ENCODE measurements at regions not wholly inside any gene's neighbourhood (a gene's known extent, or its start where the extent isn't known, plus 50 kb on each side); places are given as distances from the start of the nearest gene placed in this dataset.

GRCh38 chr22:34159491-34159890 lies 239.2 kb upstream of the LARGE1 start:
- no peak for DNase-seq (ENCODE audit: low spot score)

GRCh38 chr22:34160141-34160783 lies 240.0 kb upstream of the LARGE1 start:
- no peak for DNase-seq (ENCODE audit: low spot score)

GRCh38 chr22:34161431-34162123 lies 241.3 kb upstream of the LARGE1 start:
- DNase-seq (ENCODE audit: low spot score) = no peak

GRCh38 chr22:34198976-34199375 lies 278.7 kb upstream of the LARGE1 start:
- DNase-seq (ENCODE audit: low spot score) = no peak

- DNase-seq (ENCODE audit: low spot score) = no peak
Observed at GRCh38 chr22:34210301-34210700, 290.0 kb upstream of the LARGE1 start.

- DNase-seq (ENCODE audit: low spot score) = no peak
Observed at GRCh38 chr22:34214372-34214771, 294.1 kb upstream of the LARGE1 start.

GRCh38 chr22:34225278-34225677 lies 305.0 kb upstream of the LARGE1 start:
- DNase-seq (ENCODE audit: low spot score) = no peak

GRCh38 chr22:34236527-34236926 lies 316.3 kb upstream of the LARGE1 start:
- no peak for DNase-seq (ENCODE audit: low spot score)

- no peak for DNase-seq (ENCODE audit: low spot score)
Observed at GRCh38 chr22:34239421-34239820, 319.1 kb upstream of the LARGE1 start.

GRCh38 chr22:34243023-34243422 lies 322.7 kb upstream of the LARGE1 start:
- DNase-seq (ENCODE audit: low spot score) = no peak

GRCh38 chr22:34255042-34255441 lies 334.8 kb upstream of the LARGE1 start:
- DNase-seq (ENCODE audit: low spot score) = no peak

GRCh38 chr22:34278121-34278520 lies 357.8 kb upstream of the LARGE1 start:
- DNase-seq (ENCODE audit: low spot score) = no peak

- DNase-seq (ENCODE audit: low spot score) = no peak
Observed at GRCh38 chr22:34281738-34282137, 361.5 kb upstream of the LARGE1 start.

- no peak for DNase-seq (ENCODE audit: low spot score)
Observed at GRCh38 chr22:34283844-34284243, 363.6 kb upstream of the LARGE1 start.

GRCh38 chr22:34293324-34293723 lies 373.0 kb upstream of the LARGE1 start:
- DNase-seq (ENCODE audit: low spot score) = no peak

- no peak for DNase-seq (ENCODE audit: low spot score)
Observed at GRCh38 chr22:34294476-34294875, 374.2 kb upstream of the LARGE1 start.

GRCh38 chr22:34294986-34295385 lies 374.7 kb upstream of the LARGE1 start:
- DNase-seq (ENCODE audit: low spot score) = no peak

- DNase-seq (ENCODE audit: low spot score) = no peak
Observed at GRCh38 chr22:34296461-34296860, 376.2 kb upstream of the LARGE1 start.

GRCh38 chr22:34297536-34298120 lies 377.4 kb upstream of the LARGE1 start:
- no peak for DNase-seq (ENCODE audit: low spot score)

- DNase-seq (ENCODE audit: low spot score) = no peak
Observed at GRCh38 chr22:34299496-34299895, 379.2 kb upstream of the LARGE1 start.

- no peak for DNase-seq (ENCODE audit: low spot score)
Observed at GRCh38 chr22:34301569-34301968, 381.3 kb upstream of the LARGE1 start.

- no peak for DNase-seq (ENCODE audit: low spot score)
Observed at GRCh38 chr22:34303656-34304055, 383.4 kb upstream of the LARGE1 start.

- DNase-seq (ENCODE audit: low spot score) = no peak
Observed at GRCh38 chr22:34306361-34306760, 386.1 kb upstream of the LARGE1 start.

GRCh38 chr22:34308101-34308500 lies 387.8 kb upstream of the LARGE1 start:
- no peak for DNase-seq (ENCODE audit: low spot score)
